Fibroblast of lung (primary cell): ENCODE measurements at regions not wholly inside any gene's neighbourhood (a gene's known extent, or its start where the extent isn't known, plus 50 kb on each side); places are given as distances from the start of the nearest gene placed in this dataset.

Experiments used
- DNase-seq, 2 donors: peaks; one replicate each; pipeline versions ENCODE4 v3.0.0 to v3.0.0-alpha.2; 2010; ENCODE audit warnings: low read depth in 2 of 2
- H2AFZ ChIP-seq: 2 replicates; pipeline ENCODE4 v1.5.1; 2012; ENCODE audit warnings: low read length, control low read depth, inconsistent platforms
- H3K27ac ChIP-seq: 2 replicates; pipeline ENCODE4 v1.5.1; 2011; ENCODE audit warnings: low read length, control low read depth; ENCODE audit not compliant: insufficient read depth
- H3K27me3 ChIP-seq: 2 replicates; pipeline ENCODE4 v1.5.1; 2011; ENCODE audit warnings: mild to moderate bottlenecking, low read length; ENCODE audit not compliant: control insufficient read depth, insufficient read depth
- H3K36me3 ChIP-seq: 2 replicates; pipeline ENCODE4 v1.5.1; 2011; ENCODE audit warnings: low read length; ENCODE audit not compliant: control insufficient read depth, insufficient read depth
- H3K4me1 ChIP-seq: 2 replicates; pipeline ENCODE4 v1.5.1; 2011; ENCODE audit warnings: low read length; ENCODE audit not compliant: control insufficient read depth, insufficient read depth; ENCODE audit errors: extremely low read depth
- H3K4me2 ChIP-seq: 2 replicates; pipeline ENCODE4 v1.5.1; 2011; ENCODE audit warnings: low read length, control low read depth; ENCODE audit not compliant: insufficient read depth; ENCODE audit errors: extremely low read depth
- H3K4me3 ChIP-seq, 4 experiments: fragments of 200-600 bp in 1 of 4; sonication (generic) in 1 of 4; replicated peaks in 1 of 4; 2 replicates each; pipeline ENCODE4 v1.5.1; 2011 to 2016; ENCODE audit warnings: low read length in 4 of 4, low read depth in 3 of 4, mild to moderate bottlenecking in 3 of 4, control low read depth in 2 of 4, inconsistent platforms in 1 of 4, mixed read lengths in 1 of 4; ENCODE audit not compliant: insufficient read depth in 1 of 4; ENCODE audit errors: control extremely low read depth in 1 of 4
- H3K79me2 ChIP-seq: 2 replicates; pipeline ENCODE4 v1.5.1; 2012; ENCODE audit warnings: mild to moderate bottlenecking, low read length, inconsistent platforms; ENCODE audit not compliant: control insufficient read depth, insufficient read depth
- H3K9ac ChIP-seq: 2 replicates; pipeline ENCODE4 v1.5.1; 2011; ENCODE audit warnings: mild to moderate bottlenecking, low read length, control low read depth; ENCODE audit not compliant: insufficient read depth
- H3K9me3 ChIP-seq: 2 replicates; pipeline ENCODE4 v1.5.1; 2012; ENCODE audit warnings: low read depth, low read length; ENCODE audit not compliant: control insufficient read depth, insufficient read depth
- H4K20me1 ChIP-seq: 2 replicates; pipeline ENCODE4 v1.5.1; 2011; ENCODE audit warnings: low read length; ENCODE audit not compliant: control insufficient read depth, insufficient read depth; ENCODE audit errors: extremely low read depth
- EZH2 ChIP-seq: IDR thresholded peaks from 2 replicates; pipeline ENCODE4 v1.5.1; 2012; ENCODE audit warnings: low read length, control low read depth, mild to moderate bottlenecking; ENCODE audit errors: missing control alignments
- TF ChIP-seq, protein P1 (sequence below), 2 donors: IDR thresholded peaks in 1 of 2; conservative IDR thresholded peaks in 1 of 2; 1 replicate in 1 of 2; 2 replicates in 1 of 2; pipeline ENCODE4 v1.5.1; 2011 to 2012; ENCODE audit warnings: low read length in 2 of 2, control low read depth in 1 of 2, inconsistent platforms in 1 of 2, low read depth in 1 of 2, mild to moderate bottlenecking in 1 of 2

- H3K27ac ChIP-seq, result no peak overlapping the region
- H2AFZ ChIP-seq, result peak overlapping the region; percentile 8
- H3K4me3 ChIP-seq, result no peak overlapping the region
- H3K36me3 ChIP-seq, result no peaks in the 10 kb centered on the region
- no peaks in the 10 kb centered on the region for H4K20me1 ChIP-seq
- no peaks in the 10 kb centered on the region for H3K4me1 ChIP-seq
- H3K9me3 ChIP-seq, result no peaks in the 10 kb centered on the region
- DNase-seq, result peak; percentile 34 to 68
- H3K27me3 ChIP-seq, result no peaks in the 10 kb centered on the region
- H3K4me2 ChIP-seq, result no peak overlapping the region
- TF ChIP-seq, protein P1, sequence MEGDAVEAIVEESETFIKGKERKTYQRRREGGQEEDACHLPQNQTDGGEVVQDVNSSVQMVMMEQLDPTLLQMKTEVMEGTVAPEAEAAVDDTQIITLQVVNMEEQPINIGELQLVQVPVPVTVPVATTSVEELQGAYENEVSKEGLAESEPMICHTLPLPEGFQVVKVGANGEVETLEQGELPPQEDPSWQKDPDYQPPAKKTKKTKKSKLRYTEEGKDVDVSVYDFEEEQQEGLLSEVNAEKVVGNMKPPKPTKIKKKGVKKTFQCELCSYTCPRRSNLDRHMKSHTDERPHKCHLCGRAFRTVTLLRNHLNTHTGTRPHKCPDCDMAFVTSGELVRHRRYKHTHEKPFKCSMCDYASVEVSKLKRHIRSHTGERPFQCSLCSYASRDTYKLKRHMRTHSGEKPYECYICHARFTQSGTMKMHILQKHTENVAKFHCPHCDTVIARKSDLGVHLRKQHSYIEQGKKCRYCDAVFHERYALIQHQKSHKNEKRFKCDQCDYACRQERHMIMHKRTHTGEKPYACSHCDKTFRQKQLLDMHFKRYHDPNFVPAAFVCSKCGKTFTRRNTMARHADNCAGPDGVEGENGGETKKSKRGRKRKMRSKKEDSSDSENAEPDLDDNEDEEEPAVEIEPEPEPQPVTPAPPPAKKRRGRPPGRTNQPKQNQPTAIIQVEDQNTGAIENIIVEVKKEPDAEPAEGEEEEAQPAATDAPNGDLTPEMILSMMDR (conservative IDR thresholded peaks at IDR 0.05 in 1 of 2, IDR thresholded peaks at IDR 0.05 in 1 of 2; ENCODE audit: low read depth in 1 of 2, low read length in 2 of 2), result no peak
- TF ChIP-seq EZH2, result no peak
- H3K9ac ChIP-seq, result no peak overlapping the region
- H3K79me2 ChIP-seq, result no peaks in the 10 kb centered on the region
These were observed 122.2 kb upstream of the MARCKS start for GRCh38 chr6:113734982-113735381.

DNA sequence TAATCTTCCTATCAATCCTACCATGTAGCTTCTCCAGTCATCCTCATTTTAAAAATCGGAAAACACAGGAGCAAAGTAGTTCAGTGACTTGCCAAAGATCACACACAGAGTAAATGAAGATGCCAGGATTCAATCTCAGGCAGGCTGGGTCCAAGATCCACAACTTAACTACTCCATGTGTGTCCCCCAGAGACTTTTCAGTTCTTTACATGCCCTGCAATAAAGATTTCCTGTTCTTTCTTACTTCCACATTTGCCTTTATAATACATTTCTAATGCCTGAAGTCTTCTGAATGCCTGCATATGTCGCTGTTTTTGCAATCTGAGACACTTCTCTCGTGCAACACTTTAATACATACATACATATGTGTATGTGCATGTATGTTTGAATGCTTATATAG, 121.7 kb upstream of the MARCKS start:
- no peak overlapping the region for H3K4me2 ChIP-seq
- no peaks in the 10 kb centered on the region for H3K36me3 ChIP-seq
- no peak overlapping the region for H3K9ac ChIP-seq
- no peak for TF ChIP-seq EZH2
- TF ChIP-seq, protein P1 (conservative IDR thresholded peaks at IDR 0.05 in 1 of 2, IDR thresholded peaks at IDR 0.05 in 1 of 2; ENCODE audit: low read depth in 1 of 2, low read length in 2 of 2), result no peak
- no peaks in the 10 kb centered on the region for H3K9me3 ChIP-seq
- H3K79me2 ChIP-seq, result no peaks in the 10 kb centered on the region
- H3K27ac ChIP-seq, result no peak overlapping the region
- no peak overlapping the region for H3K4me3 ChIP-seq
- no peaks in the 10 kb centered on the region for H3K4me1 ChIP-seq
- H3K27me3 ChIP-seq, result no peaks in the 10 kb centered on the region
- no peaks in the 10 kb centered on the region for H4K20me1 ChIP-seq
- no peak overlapping the region for H2AFZ ChIP-seq
- no peak for DNase-seq

GRCh38 chr6:113736978-113737377, 120.2 kb upstream of the MARCKS start:
- Histone ChIP-seq H4K20me1 (no peaks in the 10 kb centered on the region), H2AFZ (no peak overlapping the region), H3K9me3 (no peaks in the 10 kb centered on the region), H3K79me2 (no peaks in the 10 kb centered on the region), H3K27me3 (no peaks in the 10 kb centered on the region), H3K27ac (no peak overlapping the region), H3K4me1 (no peaks in the 10 kb centered on the region), H3K36me3 (no peaks in the 10 kb centered on the region), H3K4me3 (no peak overlapping the region), H3K9ac (no peak overlapping the region), H3K4me2 (no peak overlapping the region)
- TF ChIP-seq, protein P1 (conservative IDR thresholded peaks at IDR 0.05 in 1 of 2, IDR thresholded peaks at IDR 0.05 in 1 of 2; ENCODE audit: low read depth in 1 of 2, low read length in 2 of 2), result no peak
- no peak for TF ChIP-seq EZH2
- no peak for DNase-seq
